ENCODE measurements at regions not wholly inside any gene's neighbourhood (a gene's known extent, or its start where the extent isn't known, plus 50 kb on each side); places are given as distances from the start of the nearest gene placed in this dataset.

DNA sequence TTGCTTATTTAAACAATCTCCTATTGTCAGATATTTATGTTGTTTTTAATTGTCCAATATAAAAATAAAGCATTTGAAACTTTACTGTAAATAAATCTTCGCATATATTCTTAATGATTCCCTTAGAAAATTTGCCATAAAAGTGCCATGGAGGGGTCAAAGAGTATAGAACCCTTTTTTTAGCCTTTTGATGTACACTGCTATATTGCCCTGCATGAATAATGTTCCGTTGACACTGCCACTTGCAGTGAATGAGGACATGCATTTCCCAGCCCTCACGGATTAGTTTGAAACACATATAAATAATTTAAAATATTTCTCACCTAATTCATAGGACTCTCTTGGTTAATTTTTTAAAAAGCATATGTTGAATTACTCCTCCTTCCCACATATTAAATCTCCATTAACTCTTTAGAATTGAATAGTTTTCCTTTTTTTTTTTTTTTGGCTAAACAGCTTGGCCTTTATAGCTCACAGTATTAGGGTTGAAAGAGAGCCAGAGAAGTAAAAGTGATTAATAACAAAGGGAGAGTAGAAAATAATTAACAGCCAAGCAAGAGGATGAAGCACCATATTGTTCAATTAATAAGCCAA lies 129.8 kb upstream of the SGCD start (continued):
- TF ChIP-seq, protein P1, sequence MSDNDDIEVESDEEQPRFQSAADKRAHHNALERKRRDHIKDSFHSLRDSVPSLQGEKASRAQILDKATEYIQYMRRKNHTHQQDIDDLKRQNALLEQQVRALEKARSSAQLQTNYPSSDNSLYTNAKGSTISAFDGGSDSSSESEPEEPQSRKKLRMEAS (IDR thresholded peaks at IDR 0.05): no peak
- TF ChIP-seq CEBPB (IDR thresholded peaks at IDR 0.05; ENCODE audit: low read depth, low read length): no peak

Measured in H1 (cell line).